Ovary (tissue), 7 donors: ENCODE measurements at regions not wholly inside any gene's neighbourhood (a gene's known extent, or its start where the extent isn't known, plus 50 kb on each side); places are given as distances from the start of the nearest gene placed in this dataset.

Experiments used
- DNase-seq, 5 donors: peaks; one replicate each; pipeline ENCODE4 v3.0.0-alpha.2; 2019 to 2020
- H3K27ac ChIP-seq, 2 donors: fragments of 200-600 bp; one replicate each; pipeline versions ENCODE4 v1.5.1 to v1.8.0; 2019 to 2022
- H3K27me3 ChIP-seq: fragments of 200-600 bp; one replicate; pipeline ENCODE4 v1.8.0; 2022
- H3K36me3 ChIP-seq: fragments of 200-600 bp; sonication (generic); one replicate; pipeline ENCODE4 v1.5.1; 2019
- H3K4me1 ChIP-seq: one replicate; pipeline ENCODE4 v1.8.1; 2013; ENCODE audit warnings: mild to moderate bottlenecking, moderate library complexity; ENCODE audit not compliant: insufficient read depth
- H3K4me3 ChIP-seq: fragments of 200-600 bp; sonication (generic); one replicate; pipeline ENCODE4 v1.5.1; 2017
- H3K9me3 ChIP-seq, 2 donors: fragments of 200-600 bp in 1 of 2; sonication (generic) in 1 of 2; one replicate each; pipeline versions ENCODE4 v1.5.1 to v1.8.1; 2013 to 2019; ENCODE audit warnings: mild to moderate bottlenecking in 1 of 2, moderate library complexity in 1 of 2
- CTCF ChIP-seq, 3 donors: fragments of 450-650 bp in 2 of 3; fragments of 200-600 bp in 1 of 3; IDR thresholded peaks; one replicate each; pipeline versions ENCODE4 v1.5.1 to v1.8.0; 2016 to 2022; ENCODE audit warnings: antibody characterized with exemption in 3 of 3, mild to moderate bottlenecking in 1 of 3
- EP300 ChIP-seq: sonication (generic); formaldehyde crosslinking; IDR thresholded peaks from one replicate; pipeline ENCODE4 v1.6.1; 2017; ENCODE audit warnings: antibody characterized with exemption
- POLR2A ChIP-seq: fragments of 450-650 bp; IDR thresholded peaks from one replicate; pipeline ENCODE4 v1.6.1; 2017; ENCODE audit warnings: antibody characterized with exemption, mild to moderate bottlenecking, moderate library complexity
- WGBS, 3 donors: extraction: QIAGEN DNeasy Blood & Tissue Kit in 1 of 3; methylation state at CpG; one replicate each; pipeline versions ENCODE4 v1.1.5 to v1.1.7; 2013 to 2017; 5-methylcytosine and 5-hydroxymethylcytosine counted together
- intact Hi-C, 4 donors: fragments of 100-400 bp; cut with DNase I; formaldehyde crosslinking; loops; one replicate each; pipeline versions ENCODE4 v1.11.0 to v1.15.1; 2022 to 2023
- donor health status: DM: no; HTN: no; CAD: no; lungs with moderate emphysema.
- donor health status: DM: no; HTN: no; CAD: no.
- donor health status: Bipolar disorder and iron deficiency.
- donor health status: DM: no; HTN: no; CAD: no.
- donor health status: DM: yes; HTN: yes; CAD: no.

GRCh38 chr12:124498275-124499189 is 68.9 kb downstream of the NCOR2 start:
- Histone ChIP-seq H3K4me3 (no peak overlapping the region), H3K4me1 (peaks cover 40% of the 10 kb centered on the region), H3K9me3 (no peaks in the 10 kb centered on the region), H3K27ac (peak overlapping the region; percentile 3 to 30), H3K27me3 (no peaks in the 10 kb centered on the region), H3K36me3 (no peaks in the 10 kb centered on the region)
- WGBS, 3 donors = 24 to 28% (median 27%) methylated on average over 24 of the region's 24 CpGs
- DNase-seq = no peak
- no peak for TF ChIP-seq CTCF (IDR thresholded peaks at IDR 0.05)
- no peak for TF ChIP-seq EP300
- TF ChIP-seq POLR2A = no peak
- intact Hi-C loops = loop anchor here in 1 of 4 donors (5.0 kb wide), 1 partner anchor 56 kb away; no protein-coding TSS in a partner anchor

DNA sequence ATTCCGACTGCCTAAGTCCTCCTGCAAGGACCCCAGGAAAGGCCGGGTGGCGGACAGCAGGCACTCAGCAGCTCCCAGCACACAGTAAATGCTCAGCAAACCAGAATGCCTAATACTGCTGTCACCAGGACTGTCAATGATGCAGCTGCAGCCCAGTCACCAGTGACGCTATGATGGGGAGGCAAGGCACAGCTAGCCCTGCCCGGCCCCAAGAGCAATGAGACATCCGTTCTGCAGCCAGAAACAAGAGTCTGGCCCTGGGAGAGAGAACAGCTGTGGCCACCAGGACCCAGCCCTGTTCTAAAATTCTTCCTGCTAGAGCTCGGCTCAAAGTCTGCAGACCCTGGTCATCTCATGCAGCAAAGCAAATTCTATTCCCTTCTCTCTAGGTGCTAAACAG is 69.8 kb downstream of the NCOR2 start:
- TF ChIP-seq CTCF (IDR thresholded peaks at IDR 0.05) (no peak), EP300 (no peak), POLR2A (no peak)
- peaks cover 40% of the 10 kb centered on the region for H3K4me1 ChIP-seq
- DNase-seq = no peak
- H3K36me3 ChIP-seq = no peaks in the 10 kb centered on the region
- no peaks in the 10 kb centered on the region for H3K27me3 ChIP-seq
- no peak overlapping the region for H3K4me3 ChIP-seq
- H3K9me3 ChIP-seq = no peaks in the 10 kb centered on the region
- intact Hi-C loops = loop anchor here in 1 of 4 donors (5.0 kb wide), 1 partner anchor 55 kb away; no protein-coding TSS in a partner anchor
- peak overlapping the region in 1 of 2 donors; percentile 17 for H3K27ac ChIP-seq
- 18 to 27% (median 23%) methylated on average over 7 of the region's 7 CpGs for WGBS, 3 donors

DNA sequence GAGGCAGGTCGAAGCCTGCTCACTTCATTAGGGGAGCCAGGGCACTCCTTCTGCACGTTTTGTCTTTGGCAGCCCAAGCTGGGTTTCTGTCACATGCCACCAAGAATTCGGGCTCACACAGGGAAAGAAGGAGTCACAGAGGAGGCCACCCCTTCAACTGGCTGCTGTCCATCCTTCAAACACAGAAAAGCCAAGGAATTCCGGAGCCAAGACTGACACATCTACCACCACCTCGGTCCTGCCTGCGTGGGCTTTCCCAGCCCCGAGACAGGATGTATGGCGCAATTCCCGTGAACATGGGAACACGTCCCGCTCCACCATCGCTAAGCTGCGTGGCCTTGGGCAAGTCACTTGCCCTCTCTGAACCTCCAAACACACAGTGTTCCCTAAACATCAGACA is 70.4 kb downstream of the NCOR2 start:
- 38 to 53% (median 48%) methylated on average over 13 of the region's 13 CpGs for WGBS, 3 donors
- no peak overlapping the region for H3K4me3 ChIP-seq
- no peaks in the 10 kb centered on the region for H3K27me3 ChIP-seq
- H3K27ac ChIP-seq = peak overlapping the region in 1 of 2 donors; percentile 17
- peaks cover 37% of the 10 kb centered on the region for H3K4me1 ChIP-seq
- peak; percentile 10 for TF ChIP-seq POLR2A
- TF ChIP-seq EP300 = no peak
- DNase-seq = no peak
- no peaks in the 10 kb centered on the region for H3K36me3 ChIP-seq
- no peaks in the 10 kb centered on the region for H3K9me3 ChIP-seq
- intact Hi-C loops = loop anchor here in 1 of 4 donors (5.0 kb wide), 1 partner anchor 55 kb away; no protein-coding TSS in a partner anchor

GRCh38 chr12:124496584-124496983 is 70.8 kb downstream of the NCOR2 start:
- no peak for TF ChIP-seq EP300
- no peak for TF ChIP-seq POLR2A
- no peak for TF ChIP-seq CTCF (IDR thresholded peaks at IDR 0.05)
- H3K36me3 ChIP-seq = no peaks in the 10 kb centered on the region
- no peaks in the 10 kb centered on the region for H3K27me3 ChIP-seq
- intact Hi-C loops = loop anchor here in 1 of 4 donors (5.0 kb wide), 1 partner anchor 54 kb away; no protein-coding TSS in a partner anchor
- H3K4me1 ChIP-seq = peaks cover 36% of the 10 kb centered on the region
- 70 to 74% (median 74%) methylated on average over 3 of the region's 3 CpGs for WGBS, 3 donors
- DNase-seq = no peak
- no peaks in the 10 kb centered on the region for H3K9me3 ChIP-seq
- no peak overlapping the region for H3K27ac ChIP-seq
- no peak overlapping the region for H3K4me3 ChIP-seq
